ENCODE measurements at regions not wholly inside any gene's neighbourhood (a gene's known extent, or its start where the extent isn't known, plus 50 kb on each side); places are given as distances from the start of the nearest gene placed in this dataset.

DNA sequence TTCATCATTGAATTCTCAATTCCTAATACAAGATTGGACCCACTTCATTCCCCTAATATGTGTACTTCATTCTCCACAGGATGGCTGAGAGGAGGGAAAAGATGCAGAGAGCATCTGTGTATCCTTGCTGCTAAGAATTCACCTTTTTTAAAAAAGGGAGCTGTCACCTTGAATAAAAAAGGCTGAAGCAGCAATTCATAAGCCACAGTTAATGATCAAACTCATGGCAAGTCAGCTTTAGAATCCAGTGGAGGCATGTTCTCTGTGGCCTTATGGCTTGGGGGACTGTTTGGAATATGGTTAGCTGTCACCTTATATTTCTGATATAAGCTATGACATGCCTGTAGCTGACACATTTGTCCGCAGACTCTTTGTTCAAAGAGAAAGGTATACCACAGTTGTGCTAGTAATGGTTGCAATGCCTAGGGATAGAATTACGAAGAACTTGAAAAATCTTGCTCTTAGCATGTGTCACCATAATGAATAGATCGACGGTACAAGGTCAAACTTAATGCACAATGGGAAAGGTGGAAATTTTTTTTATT is 256.8 kb upstream of the TNC start:
- Mint-ChIP-seq H3K27ac (no peak overlapping the region), H3K27me3 (no peaks in the 10 kb centered on the region), H3K36me3 (no peaks in the 10 kb centered on the region), H3K4me3 (no peak overlapping the region), H3K9me3 (peaks cover 5% of the 10 kb centered on the region), H3K4me1 (no peaks in the 10 kb centered on the region)
- no peak for ATAC-seq

DNA sequence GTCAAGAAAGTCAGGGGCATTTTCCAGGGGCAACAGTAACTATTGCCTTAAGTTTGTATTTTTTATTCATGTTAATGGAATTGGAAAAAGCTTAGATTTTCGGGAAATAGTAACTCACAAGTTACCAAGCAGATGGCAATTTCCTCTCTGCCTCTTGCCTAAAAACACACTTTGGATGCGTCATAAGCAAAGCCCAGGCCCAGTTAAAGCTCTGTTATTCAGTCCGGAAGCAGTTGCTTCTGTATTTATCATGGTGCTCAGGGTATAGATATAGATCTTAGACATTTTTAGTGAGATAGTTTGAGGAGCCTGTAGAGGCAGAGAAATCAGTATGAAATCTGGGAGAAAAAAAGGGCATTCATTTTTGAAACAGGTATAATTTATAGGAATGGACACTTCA is 260.3 kb upstream of the TNC start:
- Mint-ChIP-seq H3K27me3 (no peaks in the 10 kb centered on the region), H3K27ac (no peak overlapping the region), H3K36me3 (no peaks in the 10 kb centered on the region), H3K4me1 (no peaks in the 10 kb centered on the region), H3K9me3 (peaks cover 7% of the 10 kb centered on the region), H3K4me3 (no peak overlapping the region)
- no peak for ATAC-seq

DNA sequence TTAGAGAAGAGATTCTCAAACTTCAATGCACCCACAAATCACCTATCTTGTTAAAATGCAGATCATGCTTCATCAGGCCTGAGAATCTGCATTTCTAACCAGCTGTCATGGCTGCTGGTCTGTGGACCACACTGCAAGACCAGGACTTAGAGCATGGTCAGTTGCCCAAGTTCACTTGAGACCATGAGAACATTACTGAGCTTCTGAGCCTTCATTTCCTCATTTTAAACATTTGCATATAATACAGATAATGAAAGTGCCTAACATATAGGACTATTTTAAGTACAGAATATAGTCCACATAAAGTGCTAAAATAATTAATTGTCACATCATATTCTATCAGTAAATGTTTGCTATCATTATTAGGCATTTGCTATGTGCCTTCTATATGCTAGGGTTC is 260.8 kb upstream of the TNC start:
- H3K4me3 Mint-ChIP-seq, result no peak overlapping the region
- H3K27me3 Mint-ChIP-seq, result no peaks in the 10 kb centered on the region
- no peaks in the 10 kb centered on the region for H3K36me3 Mint-ChIP-seq

DNA sequence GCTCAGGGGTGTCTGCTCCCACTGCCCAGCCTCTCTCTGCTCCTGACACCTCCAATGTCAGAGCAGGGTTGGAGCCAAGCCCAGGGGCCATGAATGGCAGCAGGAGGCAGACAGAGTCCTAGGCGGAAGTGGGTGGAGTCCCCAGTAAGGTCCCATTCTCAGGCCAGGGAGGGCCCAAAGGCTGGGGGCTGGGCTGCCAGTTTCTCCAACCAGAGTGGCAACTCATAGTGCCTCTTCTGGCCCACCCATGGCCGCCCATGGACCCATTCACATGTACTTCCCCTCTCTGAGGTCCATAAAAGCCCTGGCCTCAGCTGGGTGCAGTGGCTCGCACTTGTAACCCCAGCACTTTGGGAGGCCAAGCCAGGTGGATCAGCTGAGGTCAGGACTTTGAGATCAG is 261.8 kb upstream of the TNC start:
- H3K27ac Mint-ChIP-seq, result no peak overlapping the region
- H3K4me3 Mint-ChIP-seq, result no peak overlapping the region
- H3K9me3 Mint-ChIP-seq, result peaks cover 9% of the 10 kb centered on the region
- no peaks in the 10 kb centered on the region for H3K4me1 Mint-ChIP-seq
- no peak for ATAC-seq
- no peaks in the 10 kb centered on the region for H3K36me3 Mint-ChIP-seq
- H3K27me3 Mint-ChIP-seq, result no peaks in the 10 kb centered on the region

More for the DNA sequence above, 260.8 kb upstream of the TNC start:
- Mint-ChIP-seq H3K27ac (no peak overlapping the region), H3K4me1 (no peaks in the 10 kb centered on the region), H3K9me3 (peaks cover 9% of the 10 kb centered on the region)
- no peak for ATAC-seq

DNA sequence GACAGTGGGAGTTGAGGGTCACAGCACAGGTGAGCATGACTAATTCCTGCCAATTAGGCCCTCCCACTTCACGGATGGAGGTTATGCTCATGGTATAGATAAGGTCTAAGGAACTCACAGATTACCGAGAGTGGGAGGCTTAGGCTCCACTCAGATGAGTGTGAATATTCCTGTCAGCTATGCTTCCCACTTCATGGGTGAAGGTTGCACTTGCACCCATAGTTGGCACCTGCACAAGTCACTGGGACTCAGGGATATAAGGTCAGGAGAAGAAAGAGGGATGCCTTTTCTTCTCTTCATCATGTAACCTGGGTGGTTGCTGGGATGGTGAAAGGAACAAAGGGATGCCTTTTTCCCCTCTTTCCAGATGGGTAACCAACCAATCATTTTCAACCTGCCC is 264.9 kb upstream of the TNC start:
- ATAC-seq, result no peak
- no peak overlapping the region for H3K4me3 Mint-ChIP-seq
- H3K36me3 Mint-ChIP-seq, result no peaks in the 10 kb centered on the region
- H3K4me1 Mint-ChIP-seq, result no peaks in the 10 kb centered on the region
- H3K27ac Mint-ChIP-seq, result no peak overlapping the region
- no peaks in the 10 kb centered on the region for H3K27me3 Mint-ChIP-seq
- peaks cover 9% of the 10 kb centered on the region for H3K9me3 Mint-ChIP-seq

DNA sequence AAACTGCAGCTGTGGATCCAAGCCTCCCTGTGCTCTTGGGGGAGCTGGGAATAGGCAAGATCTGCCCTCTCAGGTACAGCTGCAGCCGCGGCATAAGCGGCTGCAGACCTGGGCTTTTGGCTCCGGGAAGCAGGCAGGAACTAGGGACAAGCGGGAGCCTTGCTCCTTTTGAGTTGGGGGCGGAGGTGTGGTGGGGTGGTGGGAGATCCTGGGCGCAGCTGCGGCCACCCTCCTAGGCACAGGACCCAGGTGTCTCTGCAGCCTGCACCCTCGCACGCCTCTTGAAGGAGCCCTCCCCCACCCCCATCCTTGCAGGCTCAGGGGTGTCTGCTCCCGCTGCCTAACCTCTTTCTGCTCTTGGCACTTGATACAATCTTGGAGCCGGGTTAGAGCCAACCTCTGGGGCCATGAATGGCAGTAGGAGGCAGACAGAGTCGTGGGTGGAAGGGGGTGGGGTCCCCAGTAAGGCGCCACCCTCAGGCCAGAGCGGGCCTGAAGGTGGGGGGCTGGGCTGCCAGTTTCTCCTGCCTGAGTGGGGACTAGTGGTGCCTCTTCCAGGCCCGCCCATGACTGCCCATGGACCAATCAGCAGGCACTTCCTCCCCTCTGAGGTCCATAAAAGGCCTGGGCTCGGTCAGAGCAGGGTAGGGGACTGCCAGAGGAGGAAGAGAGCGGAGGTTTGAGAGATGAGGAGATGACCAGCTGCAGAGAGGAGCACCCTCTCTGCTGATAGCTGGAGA is 267.6 kb upstream of the TNC start:
- H3K4me3 Mint-ChIP-seq, result no peak overlapping the region
- H3K27me3 Mint-ChIP-seq, result no peaks in the 10 kb centered on the region
- no peak overlapping the region for H3K27ac Mint-ChIP-seq
- peaks cover 9% of the 10 kb centered on the region for H3K9me3 Mint-ChIP-seq
- H3K36me3 Mint-ChIP-seq, result no peaks in the 10 kb centered on the region
- H3K4me1 Mint-ChIP-seq, result no peaks in the 10 kb centered on the region
- ATAC-seq, result no peak

DNA sequence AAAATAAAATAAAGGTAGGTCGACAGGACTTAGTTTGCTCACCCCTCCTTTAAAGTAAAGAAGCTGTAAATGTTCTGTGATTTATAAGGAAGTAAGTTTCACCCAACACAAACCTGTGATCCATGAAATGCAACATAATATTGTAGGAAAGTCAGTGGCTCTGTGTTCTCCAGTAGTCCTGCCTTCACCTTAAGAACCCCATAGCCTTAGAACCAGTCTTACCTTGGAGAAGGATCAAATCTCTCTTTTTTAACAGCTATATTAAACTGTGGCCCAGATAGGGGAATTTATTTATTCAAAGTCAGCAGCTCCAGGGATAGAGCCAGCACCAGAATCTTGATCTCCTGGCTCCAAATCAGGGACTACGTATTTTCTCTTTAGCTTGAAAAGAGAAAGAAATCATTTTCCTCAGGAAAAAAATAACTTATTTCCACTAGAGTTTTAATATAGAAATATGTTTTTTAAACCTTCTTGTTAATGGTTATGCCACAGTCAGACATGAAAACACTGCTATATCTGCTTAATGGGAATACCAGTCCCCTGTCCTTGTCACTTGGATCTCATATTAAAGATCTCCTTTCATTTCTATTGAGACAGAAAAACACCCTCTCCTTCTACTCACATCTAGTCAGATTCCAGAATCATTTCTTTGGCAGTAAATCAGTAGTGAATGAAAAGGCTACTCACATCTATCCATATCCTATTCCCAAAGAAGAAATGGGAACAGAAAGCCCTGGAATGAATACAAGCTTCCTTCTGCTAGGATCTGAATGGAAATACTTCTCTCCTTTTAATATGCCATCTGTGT is 269.2 kb upstream of the TNC start:
- no peaks in the 10 kb centered on the region for H3K4me1 Mint-ChIP-seq
- H3K4me3 Mint-ChIP-seq, result no peak overlapping the region
- no peak for ATAC-seq
- H3K27ac Mint-ChIP-seq, result no peak overlapping the region
- H3K36me3 Mint-ChIP-seq, result no peaks in the 10 kb centered on the region
- no peaks in the 10 kb centered on the region for H3K27me3 Mint-ChIP-seq
- H3K9me3 Mint-ChIP-seq, result peaks cover 9% of the 10 kb centered on the region

DNA sequence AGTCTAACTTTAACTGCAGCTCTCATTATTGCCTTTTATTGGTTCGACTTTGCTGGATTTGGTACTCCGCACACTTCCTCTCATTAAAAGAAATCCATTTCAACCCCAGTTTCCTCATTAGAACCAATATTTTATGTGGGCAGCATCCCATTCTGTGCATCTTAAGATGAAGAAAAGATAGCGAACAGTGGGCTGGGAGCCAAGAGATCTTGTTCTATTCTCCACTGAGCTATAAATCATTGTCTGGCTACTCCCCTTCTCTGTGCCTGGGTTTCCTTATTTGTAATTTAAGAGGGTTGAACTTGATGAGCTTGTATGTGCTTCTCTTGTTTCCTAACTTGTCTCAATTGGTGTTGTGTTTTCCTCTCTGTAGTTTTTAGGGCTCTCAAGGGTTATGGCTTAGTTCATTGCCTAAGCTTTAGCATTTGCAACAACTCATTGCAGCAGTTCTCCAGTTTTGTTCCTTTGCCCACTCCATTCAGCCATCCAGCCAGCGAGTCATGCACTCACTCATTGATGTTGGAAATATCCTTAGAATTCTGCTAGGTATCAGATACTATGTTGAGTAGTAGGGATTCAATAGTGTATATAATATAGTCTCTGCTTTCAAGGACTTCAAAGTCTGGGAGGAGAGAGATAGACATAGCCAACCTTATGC is 273.3 kb upstream of the TNC start:
- no peak for ATAC-seq
- no peaks in the 10 kb centered on the region for H3K36me3 Mint-ChIP-seq
- no peak overlapping the region for H3K27ac Mint-ChIP-seq
- H3K4me1 Mint-ChIP-seq, result no peaks in the 10 kb centered on the region
- no peak overlapping the region for H3K4me3 Mint-ChIP-seq
- H3K9me3 Mint-ChIP-seq, result no peaks in the 10 kb centered on the region
- H3K27me3 Mint-ChIP-seq, result no peaks in the 10 kb centered on the region

DNA sequence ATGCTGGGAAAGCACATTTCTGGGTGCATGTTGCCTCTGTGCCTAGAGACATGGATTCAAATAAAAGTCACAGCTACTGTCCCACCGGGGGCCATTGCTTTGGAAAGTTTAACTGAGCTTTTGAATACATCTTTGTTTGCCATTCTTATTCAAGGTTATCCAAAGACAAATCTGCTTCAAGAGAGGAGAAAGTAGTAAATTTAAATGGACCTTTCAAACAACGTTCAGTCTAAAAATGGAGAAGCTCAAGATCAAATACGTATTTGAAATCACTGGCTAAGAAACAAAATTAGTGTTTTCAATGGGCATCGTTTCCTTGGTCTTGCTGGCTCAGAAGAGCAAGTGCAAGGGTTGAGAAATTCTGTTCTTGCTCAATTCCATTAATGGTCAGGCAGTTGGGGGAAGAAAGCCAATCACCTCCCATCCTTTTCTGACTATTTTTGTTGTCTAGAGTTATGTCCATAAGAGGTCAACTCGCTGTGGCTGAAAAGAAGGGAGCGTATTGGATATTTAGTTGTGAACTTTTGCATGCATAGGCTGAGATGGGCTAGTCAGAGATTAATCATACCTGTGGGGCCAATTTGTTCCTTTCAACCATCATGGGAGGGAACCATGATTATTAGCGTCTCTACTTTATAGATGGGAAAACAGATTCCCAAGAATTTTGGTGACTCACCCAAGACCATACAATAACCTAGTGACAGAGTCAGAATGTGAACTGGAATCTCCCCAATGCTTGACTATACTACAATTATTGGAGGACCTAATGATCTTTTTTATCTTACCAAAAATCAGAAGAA is 276.2 kb upstream of the TNC start:
- Mint-ChIP-seq H3K4me3 (no peak overlapping the region), H3K27ac (no peak overlapping the region), H3K9me3 (no peaks in the 10 kb centered on the region), H3K4me1 (no peaks in the 10 kb centered on the region), H3K36me3 (no peaks in the 10 kb centered on the region), H3K27me3 (no peaks in the 10 kb centered on the region)
- no peak for ATAC-seq

DNA sequence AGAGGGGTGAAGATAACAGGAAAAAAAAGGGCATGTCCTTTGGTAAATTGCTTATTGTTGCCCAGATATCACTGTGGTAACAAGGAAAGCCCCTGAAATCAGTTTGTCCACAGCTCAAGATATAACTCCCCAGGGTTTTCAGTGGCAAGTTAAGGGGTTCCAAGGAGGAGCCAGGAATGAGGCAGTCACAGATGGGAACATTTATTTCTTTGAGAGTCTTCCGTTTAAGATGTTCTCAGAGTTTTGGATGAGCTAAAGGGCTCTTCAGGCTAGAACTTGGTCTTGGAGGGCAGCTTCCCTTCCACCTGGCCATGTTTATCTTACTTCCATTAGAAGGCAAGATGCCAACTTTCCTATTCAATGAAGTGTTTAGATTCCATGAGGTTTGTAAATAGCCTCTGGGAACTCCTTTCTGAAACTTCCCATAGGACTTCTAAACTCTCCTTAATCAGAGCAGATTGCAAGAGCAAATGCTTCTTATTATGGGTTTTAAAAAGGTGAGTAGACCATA is 277.6 kb upstream of the TNC start:
- no peak for ATAC-seq
- no peaks in the 10 kb centered on the region for H3K36me3 Mint-ChIP-seq
- no peak overlapping the region for H3K4me3 Mint-ChIP-seq
- no peaks in the 10 kb centered on the region for H3K4me1 Mint-ChIP-seq
- no peaks in the 10 kb centered on the region for H3K27me3 Mint-ChIP-seq
- H3K9me3 Mint-ChIP-seq, result no peaks in the 10 kb centered on the region
- H3K27ac Mint-ChIP-seq, result no peak overlapping the region

DNA sequence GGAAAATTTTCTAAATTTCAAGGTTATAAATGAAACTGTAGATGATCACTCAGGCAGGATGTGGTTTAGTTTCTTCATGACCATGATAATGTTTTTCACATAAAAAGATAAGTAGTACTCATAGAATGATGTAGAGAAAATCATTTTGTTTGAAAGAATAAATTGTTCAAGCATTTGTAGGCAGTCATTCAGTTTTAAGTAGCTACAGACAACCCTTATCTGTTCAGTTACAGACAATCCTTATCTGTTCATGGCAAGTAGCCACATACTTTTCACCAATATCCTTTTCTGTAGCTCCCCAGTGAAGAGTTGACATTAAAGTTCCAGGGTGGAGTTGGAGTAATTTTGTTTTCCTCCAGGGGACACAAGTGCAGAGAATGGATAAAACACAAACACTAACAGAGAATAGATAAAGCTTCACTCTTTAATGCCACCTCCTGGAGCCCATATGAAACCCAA is 278.1 kb upstream of the TNC start:
- no peaks in the 10 kb centered on the region for H3K9me3 Mint-ChIP-seq
- no peaks in the 10 kb centered on the region for H3K36me3 Mint-ChIP-seq
- H3K4me3 Mint-ChIP-seq, result no peak overlapping the region
- no peaks in the 10 kb centered on the region for H3K27me3 Mint-ChIP-seq
- ATAC-seq, result no peak
- H3K4me1 Mint-ChIP-seq, result no peaks in the 10 kb centered on the region
- no peak overlapping the region for H3K27ac Mint-ChIP-seq

DNA sequence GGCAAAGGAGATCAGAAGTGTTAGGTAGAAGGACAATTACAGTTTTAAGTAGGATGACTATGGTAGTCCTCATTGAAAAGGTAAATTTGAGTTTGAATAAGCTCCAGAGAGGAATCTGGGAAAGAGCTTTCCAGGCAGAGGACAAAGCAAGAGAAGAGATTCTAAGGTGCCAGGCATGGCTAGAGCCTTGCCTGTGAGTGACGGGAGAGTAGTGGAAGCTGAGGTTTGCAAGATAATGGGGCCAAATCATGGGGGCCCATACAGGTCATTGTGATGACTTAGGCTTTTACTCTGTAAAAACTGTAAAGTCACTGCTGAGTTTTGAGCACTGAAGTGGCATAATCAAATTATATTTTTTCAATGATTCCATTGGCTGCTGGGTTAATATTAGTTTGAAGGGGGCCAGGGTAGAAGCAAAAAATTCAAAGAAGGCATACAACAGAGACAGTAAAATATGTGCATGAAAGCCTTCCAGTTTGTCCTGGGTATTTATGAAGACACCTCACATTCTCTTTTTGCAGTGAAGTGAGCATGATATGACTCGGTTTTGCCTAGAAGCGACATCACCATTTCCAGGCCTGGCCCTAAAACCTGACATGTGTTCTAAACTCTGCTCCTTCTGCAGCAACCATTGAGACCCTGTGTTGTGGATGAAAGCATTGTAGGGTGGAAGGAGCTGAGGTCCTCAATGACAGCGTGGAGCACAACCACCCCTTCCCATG is 279.8 kb upstream of the TNC start:
- H3K4me1 Mint-ChIP-seq, result no peaks in the 10 kb centered on the region
- H3K9me3 Mint-ChIP-seq, result no peaks in the 10 kb centered on the region
- H3K4me3 Mint-ChIP-seq, result no peak overlapping the region
- H3K27me3 Mint-ChIP-seq, result no peaks in the 10 kb centered on the region
- no peak for ATAC-seq
- no peak overlapping the region for H3K27ac Mint-ChIP-seq
- H3K36me3 Mint-ChIP-seq, result no peaks in the 10 kb centered on the region

DNA sequence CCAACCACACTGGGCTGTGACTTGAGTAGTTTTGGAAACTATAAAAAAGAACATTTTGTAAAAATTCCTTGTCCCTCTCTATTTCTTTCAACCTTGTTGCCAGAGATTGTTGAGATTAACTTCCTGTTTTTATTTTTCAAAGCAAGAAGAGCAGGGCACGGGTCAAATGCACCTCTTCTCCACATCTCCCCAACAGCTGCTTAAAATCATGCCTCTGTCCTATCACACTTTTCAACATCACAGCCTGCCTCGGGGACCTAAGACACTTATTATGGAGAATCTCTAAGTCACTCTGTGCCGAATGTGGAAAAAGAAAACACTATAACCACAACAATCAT is 280.3 kb upstream of the TNC start:
- ATAC-seq, result no peak
- Mint-ChIP-seq H3K9me3 (peaks cover 4% of the 10 kb centered on the region), H3K27me3 (no peaks in the 10 kb centered on the region), H3K27ac (no peak overlapping the region), H3K4me3 (no peak overlapping the region), H3K36me3 (no peaks in the 10 kb centered on the region), H3K4me1 (no peaks in the 10 kb centered on the region)

DNA sequence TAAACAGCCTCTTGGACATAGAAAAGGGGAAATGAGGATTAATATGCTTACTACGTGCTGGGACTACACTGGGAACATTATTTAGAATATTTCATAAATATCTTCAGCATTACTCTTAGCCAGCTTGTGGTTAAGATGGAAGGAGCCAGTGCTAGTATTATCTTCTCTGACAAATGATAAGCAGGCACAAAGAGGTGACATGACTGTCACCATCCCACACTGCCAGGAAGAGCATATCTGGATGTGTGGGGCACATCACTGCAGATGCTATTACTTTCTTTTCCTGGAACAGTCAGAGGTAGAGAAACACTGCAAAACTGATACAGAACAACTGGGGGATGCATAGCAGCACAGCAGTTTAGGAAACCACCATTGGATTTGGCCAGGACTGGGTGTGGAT is 281.0 kb upstream of the TNC start:
- no peak for ATAC-seq
- no peaks in the 10 kb centered on the region for H3K36me3 Mint-ChIP-seq
- H3K9me3 Mint-ChIP-seq, result peaks cover 4% of the 10 kb centered on the region

More for the DNA sequence above, 281.0 kb upstream of the TNC start:
- H3K27ac Mint-ChIP-seq, result no peak overlapping the region
- H3K4me3 Mint-ChIP-seq, result no peak overlapping the region
- no peaks in the 10 kb centered on the region for H3K27me3 Mint-ChIP-seq
- no peaks in the 10 kb centered on the region for H3K4me1 Mint-ChIP-seq

Measured in stimulated activated memory B cell treated with anti-CD40 and anti-IgM and Interleukin-4, amounts not matched to agents 10 μg/mL and 1 μg/mL and 100 μg/mL, for 72 hours (primary cell).